GM12878 (cell line): ENCODE measurements at regions not wholly inside any gene's neighbourhood (a gene's known extent, or its start where the extent isn't known, plus 50 kb on each side); places are given as distances from the start of the nearest gene placed in this dataset.

Experiments used
- CEBPZ ChIP-seq: fragments of 150-350 bp; IDR thresholded peaks from 2 replicates; pipeline ENCODE4 v1.6.1; 2016; ENCODE audit warnings: low read depth, low read length
- CHD4 ChIP-seq: fragments of 200-600 bp; sonication (generic); IDR thresholded peaks from 2 replicates; pipeline ENCODE4 v1.6.1; 2016; ENCODE audit warnings: mild to moderate bottlenecking
- CREB1 ChIP-seq: IDR thresholded peaks from 2 replicates; pipeline ENCODE4 v1.6.1; 2012; ENCODE audit warnings: low read depth, mild to moderate bottlenecking, inconsistent platforms
- IKZF2 ChIP-seq, 2 experiments: fragments of 450-650 bp; IDR thresholded peaks; 2 replicates each; pipeline ENCODE4 v1.6.1; 2017; ENCODE audit warnings: mild to moderate bottlenecking in 2 of 2, moderate library complexity in 2 of 2
- POLR2A ChIP-seq: IDR thresholded peaks from 2 replicates; pipeline ENCODE4 v1.6.1; 2011; ENCODE audit warnings: low read depth, mild to moderate bottlenecking, low read length

- no peak for TF ChIP-seq CHD4
- no peak for TF ChIP-seq POLR2A
- TF ChIP-seq IKZF2 (IDR thresholded peaks at IDR 0.05), result no peak
- no peak for TF ChIP-seq CREB1
- TF ChIP-seq CEBPZ, result no peak
Observed at GRCh38 chr2:45180779-45181178, 171.5 kb upstream of the SIX2 start.
